ENCODE measurements at regions not wholly inside any gene's neighbourhood (a gene's known extent, or its start where the extent isn't known, plus 50 kb on each side); places are given as distances from the start of the nearest gene placed in this dataset.
"Not testable (repeated sequence)": the region's sequence is repeated elsewhere in the genome, so short reads cannot be mapped to it uniquely, and the experiment has no call there.

GRCh38 chr10:8336629-8337331 is 282.3 kb downstream of the GATA3 start:
- Histone ChIP-seq H3K4me1 (ENCODE audit: control insufficient read depth, insufficient read depth, low read length, poor library complexity, severe bottlenecking) (no peaks in the 10 kb centered on the region), H3K36me3 (ENCODE audit: control insufficient read depth, insufficient read depth, low read length) (no peaks in the 10 kb centered on the region), H3K9me3 (ENCODE audit: control insufficient read depth, low read length) (no peaks in the 10 kb centered on the region), H3K27ac (ENCODE audit: low read depth, low read length, severe bottlenecking) (no peak overlapping the region), H3K4me3 (ENCODE audit: extremely low read depth, insufficient read depth, low read length, poor library complexity, severe bottlenecking) (no peak overlapping the region)
- 86 to 93% methylated on average over 14 to 17 of the region's 19 CpGs for WGBS, 2 experiments (ENCODE audit: insufficient coverage in 2 of 2)

GRCh38 chr10:8337332-8337651 is 282.8 kb downstream of the GATA3 start:
- Histone ChIP-seq H3K36me3 (ENCODE audit: control insufficient read depth, insufficient read depth, low read length) (no peaks in the 10 kb centered on the region), H3K27ac (ENCODE audit: low read depth, low read length, severe bottlenecking) (no peak overlapping the region), H3K4me1 (ENCODE audit: control insufficient read depth, insufficient read depth, low read length, poor library complexity, severe bottlenecking) (no peaks in the 10 kb centered on the region), H3K4me3 (ENCODE audit: extremely low read depth, insufficient read depth, low read length, poor library complexity, severe bottlenecking) (no peak overlapping the region), H3K9me3 (ENCODE audit: control insufficient read depth, low read length) (no peaks in the 10 kb centered on the region)
- WGBS, 2 experiments (ENCODE audit: insufficient coverage in 2 of 2), result 90 to 100% methylated on average over 2 to 4 of the region's 5 CpGs

GRCh38 chr10:8338177-8338766 is 283.8 kb downstream of the GATA3 start:
- WGBS, 2 experiments (ENCODE audit: insufficient coverage in 2 of 2), result 91 to 100% methylated on average over 3 of the region's 4 CpGs
- Histone ChIP-seq H3K27ac (ENCODE audit: low read depth, low read length, severe bottlenecking) (no peak overlapping the region), H3K9me3 (ENCODE audit: control insufficient read depth, low read length) (no peaks in the 10 kb centered on the region), H3K36me3 (ENCODE audit: control insufficient read depth, insufficient read depth, low read length) (no peaks in the 10 kb centered on the region), H3K4me1 (ENCODE audit: control insufficient read depth, insufficient read depth, low read length, poor library complexity, severe bottlenecking) (no peaks in the 10 kb centered on the region), H3K4me3 (ENCODE audit: extremely low read depth, insufficient read depth, low read length, poor library complexity, severe bottlenecking) (no peak overlapping the region)

GRCh38 chr10:8344756-8345155 is 290.3 kb downstream of the GATA3 start:
- Histone ChIP-seq H3K4me1 (ENCODE audit: control insufficient read depth, insufficient read depth, low read length, poor library complexity, severe bottlenecking) (no peaks in the 10 kb centered on the region), H3K9me3 (ENCODE audit: control insufficient read depth, low read length) (peaks cover 6% of the 10 kb centered on the region), H3K27ac (ENCODE audit: low read depth, low read length, severe bottlenecking) (no peak overlapping the region), H3K36me3 (ENCODE audit: control insufficient read depth, insufficient read depth, low read length) (no peaks in the 10 kb centered on the region), H3K4me3 (ENCODE audit: extremely low read depth, insufficient read depth, low read length, poor library complexity, severe bottlenecking) (no peak overlapping the region)
- no CpG with 5 or more reads among the region's 1 CpG for WGBS, 2 experiments (ENCODE audit: insufficient coverage in 2 of 2)

- Histone ChIP-seq H3K4me1 (ENCODE audit: control insufficient read depth, insufficient read depth, low read length, poor library complexity, severe bottlenecking) (peaks cover 7% of the 10 kb centered on the region), H3K4me3 (ENCODE audit: extremely low read depth, insufficient read depth, low read length, poor library complexity, severe bottlenecking) (no peak overlapping the region), H3K36me3 (ENCODE audit: control insufficient read depth, insufficient read depth, low read length) (no peaks in the 10 kb centered on the region), H3K9me3 (ENCODE audit: control insufficient read depth, low read length) (peaks cover 6% of the 10 kb centered on the region), H3K27ac (ENCODE audit: low read depth, low read length, severe bottlenecking) (no peak overlapping the region)
- WGBS, 2 experiments (ENCODE audit: insufficient coverage in 2 of 2), result 0 to 20% methylated on average over 1 of the region's 1 CpG
Observed at GRCh38 chr10:8346861-8347260, 292.4 kb downstream of the GATA3 start.

- H3K27ac ChIP-seq (ENCODE audit: low read depth, low read length, severe bottlenecking); H3K4me1 ChIP-seq (ENCODE audit: control insufficient read depth, insufficient read depth, low read length, poor library complexity, severe bottlenecking); H3K9me3 ChIP-seq (ENCODE audit: control insufficient read depth, low read length); H3K36me3 ChIP-seq (ENCODE audit: control insufficient read depth, insufficient read depth, low read length); H3K4me3 ChIP-seq (ENCODE audit: extremely low read depth, insufficient read depth, low read length, poor library complexity, severe bottlenecking): not testable (repeated sequence)
- 100% methylated on average over 1 of the region's 4 CpGs; no CpG with 5 or more reads in 1 of the 2 experiments for WGBS, 2 experiments (ENCODE audit: insufficient coverage in 2 of 2)
Observed at GRCh38 chr10:8347614-8348013, 293.1 kb downstream of the GATA3 start.

- Histone ChIP-seq H3K4me3 (ENCODE audit: extremely low read depth, insufficient read depth, low read length, poor library complexity, severe bottlenecking) (no peak overlapping the region), H3K4me1 (ENCODE audit: control insufficient read depth, insufficient read depth, low read length, poor library complexity, severe bottlenecking) (peaks cover 7% of the 10 kb centered on the region), H3K9me3 (ENCODE audit: control insufficient read depth, low read length) (no peaks in the 10 kb centered on the region), H3K27ac (ENCODE audit: low read depth, low read length, severe bottlenecking) (no peak overlapping the region), H3K36me3 (ENCODE audit: control insufficient read depth, insufficient read depth, low read length) (no peaks in the 10 kb centered on the region)
- WGBS, 2 experiments (ENCODE audit: insufficient coverage in 2 of 2), result 80 to 88% methylated on average over 2 of the region's 10 CpGs
Observed at GRCh38 chr10:8349610-8350249, 295.2 kb downstream of the GATA3 start.

- H3K4me3 ChIP-seq (ENCODE audit: extremely low read depth, insufficient read depth, low read length, poor library complexity, severe bottlenecking), result no peak overlapping the region
- peaks cover 7% of the 10 kb centered on the region for H3K4me1 ChIP-seq (ENCODE audit: control insufficient read depth, insufficient read depth, low read length, poor library complexity, severe bottlenecking)
- no peaks in the 10 kb centered on the region for H3K36me3 ChIP-seq (ENCODE audit: control insufficient read depth, insufficient read depth, low read length)
- no peaks in the 10 kb centered on the region for H3K9me3 ChIP-seq (ENCODE audit: control insufficient read depth, low read length)
- WGBS, 2 experiments (ENCODE audit: insufficient coverage in 2 of 2), result 83% methylated on average over 1 of the region's 5 CpGs; no CpG with 5 or more reads in 1 of the 2 experiments
- no peak overlapping the region for H3K27ac ChIP-seq (ENCODE audit: low read depth, low read length, severe bottlenecking)
Observed at GRCh38 chr10:8350250-8350967, 295.9 kb downstream of the GATA3 start.

GRCh38 chr10:8352171-8353075 is 297.9 kb downstream of the GATA3 start:
- peaks cover 7% of the 10 kb centered on the region for H3K4me1 ChIP-seq (ENCODE audit: control insufficient read depth, insufficient read depth, low read length, poor library complexity, severe bottlenecking)
- no peaks in the 10 kb centered on the region for H3K9me3 ChIP-seq (ENCODE audit: control insufficient read depth, low read length)
- no peaks in the 10 kb centered on the region for H3K36me3 ChIP-seq (ENCODE audit: control insufficient read depth, insufficient read depth, low read length)
- H3K4me3 ChIP-seq (ENCODE audit: extremely low read depth, insufficient read depth, low read length, poor library complexity, severe bottlenecking), result no peak overlapping the region
- 94 to 97% methylated on average over 4 to 5 of the region's 10 CpGs for WGBS, 2 experiments (ENCODE audit: insufficient coverage in 2 of 2)
- no peak overlapping the region for H3K27ac ChIP-seq (ENCODE audit: low read depth, low read length, severe bottlenecking)

- H3K4me3 ChIP-seq (ENCODE audit: extremely low read depth, insufficient read depth, low read length, poor library complexity, severe bottlenecking), result no peak overlapping the region
- no peak overlapping the region for H3K27ac ChIP-seq (ENCODE audit: low read depth, low read length, severe bottlenecking)
- no peaks in the 10 kb centered on the region for H3K4me1 ChIP-seq (ENCODE audit: control insufficient read depth, insufficient read depth, low read length, poor library complexity, severe bottlenecking)
- no peaks in the 10 kb centered on the region for H3K36me3 ChIP-seq (ENCODE audit: control insufficient read depth, insufficient read depth, low read length)
- WGBS, 2 experiments (ENCODE audit: insufficient coverage in 2 of 2), result 94 to 100% methylated on average over 1 to 2 of the region's 2 CpGs
- no peaks in the 10 kb centered on the region for H3K9me3 ChIP-seq (ENCODE audit: control insufficient read depth, low read length)
Observed at GRCh38 chr10:8356283-8356682, 301.8 kb downstream of the GATA3 start.
